GM23338 (cell line): ENCODE measurements at regions not wholly inside any gene's neighbourhood (a gene's known extent, or its start where the extent isn't known, plus 50 kb on each side); places are given as distances from the start of the nearest gene placed in this dataset.
A peak's percentile ranks its signal among the peaks of the same experiment; 100 is the strongest.

Source experiments
- ATAC-seq: fragments of 200-7000 bp; cut with Tn5 transposase; 3 replicates; pipeline ENCODE4 v1.9.1; 2020
- DNase-seq: peaks from one replicate; pipeline ENCODE4 v3.0.0-alpha.2; 2015; ENCODE audit warnings: low spot score
- H2AFZ ChIP-seq: fragments of 200-600 bp; sonication (generic); 2 replicates; pipeline ENCODE4 v1.8.0; 2016; ENCODE audit warnings: antibody characterized with exemption, mild to moderate bottlenecking, moderate library complexity
- H3F3A ChIP-seq: fragments of 200-600 bp; sonication (generic); replicated peaks from 2 replicates; pipeline ENCODE4 v1.8.0; 2017; ENCODE audit warnings: antibody characterized with exemption, mixed run types, low read depth
- H3K27ac ChIP-seq: fragments of 200-600 bp; sonication (generic); 2 replicates; pipeline ENCODE4 v1.6.1; 2016; ENCODE audit warnings: low read depth
- H3K27me3 ChIP-seq: fragments of 200-600 bp; sonication (generic); 2 replicates; pipeline ENCODE4 v1.8.0; 2016; ENCODE audit warnings: mild to moderate bottlenecking, mixed run types, moderate library complexity; ENCODE audit not compliant: insufficient read depth
- H3K36me3 ChIP-seq: fragments of 200-600 bp; sonication (generic); 2 replicates; pipeline ENCODE4 v1.8.0; 2016; ENCODE audit warnings: mild to moderate bottlenecking; ENCODE audit not compliant: insufficient read depth
- H3K4me1 ChIP-seq: fragments of 200-600 bp; sonication (generic); 2 replicates; pipeline ENCODE4 v1.8.0; 2016; ENCODE audit warnings: mild to moderate bottlenecking, moderate library complexity; ENCODE audit not compliant: insufficient read depth
- H3K4me2 ChIP-seq: fragments of 200-600 bp; sonication (generic); 2 replicates; pipeline ENCODE4 v1.7.1; 2017; ENCODE audit warnings: mixed run types
- H3K4me3 ChIP-seq: fragments of 200-600 bp; sonication (generic); 2 replicates; pipeline ENCODE4 v1.6.1; 2016; ENCODE audit warnings: mixed run types
- H3K79me2 ChIP-seq: fragments of 200-600 bp; sonication (generic); replicated peaks from 2 replicates; pipeline ENCODE4 v1.8.0; 2017; ENCODE audit warnings: mild to moderate bottlenecking; ENCODE audit not compliant: insufficient read depth
- H3K9me2 ChIP-seq: fragments of 200-600 bp; sonication (generic); 2 replicates; pipeline ENCODE4 v1.8.0; 2017; ENCODE audit not compliant: insufficient read depth
- H4K20me1 ChIP-seq: fragments of 200-600 bp; sonication (generic); replicated peaks from 2 replicates; pipeline ENCODE4 v1.8.0; 2017; ENCODE audit warnings: mild to moderate bottlenecking; ENCODE audit not compliant: insufficient read depth
- H3K27ac Mint-ChIP-seq: 2 replicates; pipeline ENCODE4 v1.8.0; 2020; ENCODE audit warnings: inconsistent platforms, mild to moderate bottlenecking, moderate library complexity, mixed read lengths
- H3K27me3 Mint-ChIP-seq: 3 replicates; pipeline ENCODE4 v1.8.0; 2022; ENCODE audit warnings: low read depth, mild to moderate bottlenecking, moderate library complexity, mixed read lengths, inconsistent platforms; ENCODE audit not compliant: insufficient read depth, poor library complexity
- H3K36me3 Mint-ChIP-seq: 3 replicates; pipeline ENCODE4 v1.8.0; 2021; ENCODE audit warnings: low read depth, mild to moderate bottlenecking, inconsistent platforms, moderate library complexity, mixed read lengths
- H3K4me1 Mint-ChIP-seq: 3 replicates; pipeline ENCODE4 v1.8.0; 2020; ENCODE audit warnings: mild to moderate bottlenecking, inconsistent platforms, mixed read lengths
- H3K4me3 Mint-ChIP-seq: 3 replicates; pipeline ENCODE4 v1.8.0; 2021; ENCODE audit warnings: moderate library complexity, mild to moderate bottlenecking, inconsistent platforms, mixed read lengths
- H3K9me3 Mint-ChIP-seq: 3 replicates; pipeline ENCODE4 v1.8.0; 2020; ENCODE audit warnings: moderate library complexity, mild to moderate bottlenecking, inconsistent platforms, mixed read lengths
- CREB1 ChIP-seq: fragments of 250-450 bp; sonication (Bioruptor Pico); IDR thresholded peaks from 2 replicates; pipeline ENCODE4 v1.5.0; 2020; ENCODE audit warnings: low read depth, mild to moderate bottlenecking, moderate library complexity
- CTCF ChIP-seq, 2 experiments: fragments of 200-600 bp in 1 of 2; sonication (generic) in 1 of 2; conservative IDR thresholded peaks; 2 replicates each; pipeline versions ENCODE4 v1.5.1 to v1.6.1; 2016 to 2017; ENCODE audit warnings: antibody characterized with exemption in 2 of 2, low read depth in 2 of 2, mild to moderate bottlenecking in 2 of 2, moderate library complexity in 1 of 2
- ETS1 ChIP-seq: IDR thresholded peaks from 2 replicates; pipeline ENCODE4 v1.6.1; 2016; ENCODE audit warnings: antibody characterized with exemption
- EZH2 ChIP-seq: fragments of 200-600 bp; sonication (generic); IDR thresholded peaks from one replicate; pipeline ENCODE4 v1.8.0; 2017; ENCODE audit warnings: antibody characterized with exemption, mild to moderate bottlenecking, low read depth; ENCODE audit not compliant: unreplicated experiment
- EZH2phosphoT487 ChIP-seq: fragments of 200-600 bp; sonication (generic); IDR thresholded peaks from one replicate; pipeline ENCODE4 v1.8.1; 2018; ENCODE audit warnings: antibody characterized with exemption; ENCODE audit not compliant: unreplicated experiment
- JUNB ChIP-seq: IDR thresholded peaks from one replicate; pipeline ENCODE4 v1.6.1; 2016; ENCODE audit warnings: antibody characterized with exemption; ENCODE audit not compliant: unreplicated experiment
- NANOG ChIP-seq: IDR thresholded peaks from 2 replicates; pipeline ENCODE4 v1.6.1; 2016; ENCODE audit warnings: antibody characterized with exemption, borderline replicate concordance
- POLR2AphosphoS5 ChIP-seq: IDR thresholded peaks from 2 replicates; pipeline ENCODE4 v1.6.1; 2016; ENCODE audit warnings: antibody characterized with exemption, low read depth
- REST ChIP-seq: IDR thresholded peaks from one replicate; pipeline ENCODE4 v1.6.1; 2018; ENCODE audit warnings: antibody characterized with exemption; ENCODE audit not compliant: unreplicated experiment
- STAT1 ChIP-seq: IDR thresholded peaks from one replicate; pipeline ENCODE4 v1.6.1; 2016; ENCODE audit warnings: antibody characterized with exemption; ENCODE audit not compliant: unreplicated experiment
- ZNF114 ChIP-seq: fragments of 250-450 bp; sonication (Bioruptor Pico); IDR thresholded peaks from 2 replicates; pipeline ENCODE4 v1.5.0; 2020; ENCODE audit warnings: mild to moderate bottlenecking, moderate library complexity
- ZNF462 ChIP-seq: fragments of 250-450 bp; sonication (Bioruptor Pico); IDR thresholded peaks from 2 replicates; pipeline ENCODE4 v1.5.0; 2020; ENCODE audit warnings: mild to moderate bottlenecking, moderate library complexity

GRCh38 chr11:92061456-92062062 lies 163.1 kb upstream of the FAT3 start (continued):
- no peak for TF ChIP-seq ZNF462 (CRISPR knock-in tag)
- no peak for TF ChIP-seq EZH2
- no peak for TF ChIP-seq ZNF114 (CRISPR knock-in tag)

GRCh38 chr11:92057849-92058442 lies 166.7 kb upstream of the FAT3 start:
- H3K4me3 ChIP-seq: no peak overlapping the region
- no peaks in the 10 kb centered on the region for H3K4me1 Mint-ChIP-seq
- H3K9me3 Mint-ChIP-seq: no peaks in the 10 kb centered on the region
- no peak overlapping the region for H3K4me3 Mint-ChIP-seq
- H3K79me2 ChIP-seq: no peaks in the 10 kb centered on the region
- H3K4me1 ChIP-seq: no peaks in the 10 kb centered on the region
- no peak for DNase-seq
- H3K27ac ChIP-seq: no peak overlapping the region
- H2AFZ ChIP-seq: 0 out of 2 replicates have a peak overlapping the region, but pooled peaks have one; percentile 2
- no peak overlapping the region for H3K4me2 ChIP-seq
- ATAC-seq: no peak
- peaks cover 2% of the 10 kb centered on the region for H3K27me3 Mint-ChIP-seq
- no peaks in the 10 kb centered on the region for H3K36me3 ChIP-seq
- H3K9me2 ChIP-seq: no peaks in the 10 kb centered on the region
- H3K27me3 ChIP-seq: no peaks in the 10 kb centered on the region
- no peak overlapping the region for H3K27ac Mint-ChIP-seq
- no peaks in the 10 kb centered on the region for H3F3A ChIP-seq
- H4K20me1 ChIP-seq: no peaks in the 10 kb centered on the region
- no peaks in the 10 kb centered on the region for H3K36me3 Mint-ChIP-seq
- TF ChIP-seq ETS1 (no peak), JUNB (no peak), CREB1 (no peak), NANOG (no peak), ZNF114 (CRISPR knock-in tag) (no peak), EZH2 (no peak), STAT1 (no peak), REST (no peak), EZH2phosphoT487 (no peak), CTCF (conservative IDR thresholded peaks at IDR 0.05; ENCODE audit: low read depth in 2 of 2) (no peak), POLR2AphosphoS5 (no peak)
